A549 (cell line): ENCODE measurements at regions not wholly inside any gene's neighbourhood (a gene's known extent, or its start where the extent isn't known, plus 50 kb on each side); places are given as distances from the start of the nearest gene placed in this dataset.

Experiments used
- BHLHE40 ChIP-seq: IDR thresholded peaks from 2 replicates; pipeline ENCODE4 v1.6.1; 2012; ENCODE audit warnings: low read depth, low read length, inconsistent platforms
- CBX8 ChIP-seq: fragments of 200-600 bp; sonication (generic); IDR thresholded peaks from 2 replicates; pipeline ENCODE4 v1.6.1; 2016
- CHD4 ChIP-seq: fragments of 200-600 bp; sonication (generic); IDR thresholded peaks from 2 replicates; pipeline ENCODE4 v1.6.1; 2016; ENCODE audit warnings: antibody characterized with exemption, mild to moderate bottlenecking, borderline replicate concordance
- EHMT2 ChIP-seq: fragments of 200-600 bp; sonication (generic); IDR thresholded peaks from 2 replicates; pipeline ENCODE4 v1.6.1; 2016; ENCODE audit warnings: antibody characterized with exemption, low read depth, mild to moderate bottlenecking, moderate library complexity
- FOSL2 ChIP-seq, 2 experiments: fragments of 450-650 bp in 1 of 2; fragments of >200 bp in 1 of 2; sonication (Bioruptor Twin) in 1 of 2; formaldehyde crosslinking; IDR thresholded peaks; 2 replicates each; pipeline versions ENCODE4 v1.5.0 to v1.6.1; 2016 to 2020; ENCODE audit warnings: mild to moderate bottlenecking in 1 of 2, moderate library complexity in 1 of 2
- HDAC2 ChIP-seq: fragments of 200-600 bp; sonication (generic); IDR thresholded peaks from 2 replicates; pipeline ENCODE4 v1.6.1; 2016
- HOXB13 ChIP-seq: fragments of 250-450 bp; sonication (Bioruptor Pico); IDR thresholded peaks from 2 replicates; pipeline ENCODE4 v1.5.0; 2020; ENCODE audit warnings: low read depth, mild to moderate bottlenecking, moderate library complexity
- MYC ChIP-seq: IDR thresholded peaks from 2 replicates; pipeline ENCODE4 v1.6.1; 2012; ENCODE audit warnings: mild to moderate bottlenecking, inconsistent platforms, low read length, improper control_type of control experiment, borderline replicate concordance
- PHF8 ChIP-seq: fragments of 200-600 bp; sonication (generic); IDR thresholded peaks from 2 replicates; pipeline ENCODE4 v1.6.1; 2016; ENCODE audit warnings: low read depth, mild to moderate bottlenecking, antibody characterized with exemption, moderate library complexity, borderline replicate concordance
- POLR2A ChIP-seq: IDR thresholded peaks from 2 replicates; pipeline ENCODE4 v1.6.1; 2012; ENCODE audit warnings: mild to moderate bottlenecking, low read length
- RARB ChIP-seq: fragments of 250-450 bp; sonication (Bioruptor Pico); IDR thresholded peaks from 2 replicates; pipeline ENCODE4 v1.8.0; 2021; ENCODE audit warnings: mild to moderate bottlenecking, moderate library complexity
- ZFP36 ChIP-seq: fragments of 450-650 bp; IDR thresholded peaks from 2 replicates; pipeline ENCODE4 v1.6.1; 2014; ENCODE audit warnings: borderline replicate concordance; ENCODE audit not compliant: partially characterized antibody
- TF ChIP-seq, protein P1 (sequence below): fragments of >200 bp; sonication (Bioruptor Twin); formaldehyde crosslinking; IDR thresholded peaks from 3 replicates; pipeline ENCODE4 v1.5.1; 2016

DNA sequence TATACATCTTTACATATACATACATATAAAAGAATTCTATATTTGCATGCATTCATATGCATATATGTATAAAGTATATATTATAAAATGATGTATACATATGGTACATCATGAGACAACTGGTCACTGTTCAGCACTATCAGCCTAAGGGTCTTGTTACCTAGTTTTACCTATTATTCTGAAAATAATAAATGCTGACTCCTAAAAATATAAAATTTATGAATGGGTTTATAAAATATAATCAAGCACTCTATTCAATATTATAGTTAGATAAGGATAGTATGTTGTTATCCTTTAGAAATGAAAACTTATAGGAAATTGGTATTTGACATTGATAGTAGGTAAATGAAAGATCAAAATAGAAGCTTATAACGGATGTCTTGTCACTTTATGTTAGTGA lies 324.2 kb downstream of the GBA3 start:
- no peak for TF ChIP-seq ZFP36
- TF ChIP-seq POLR2A, result no peak
- TF ChIP-seq, protein P1, sequence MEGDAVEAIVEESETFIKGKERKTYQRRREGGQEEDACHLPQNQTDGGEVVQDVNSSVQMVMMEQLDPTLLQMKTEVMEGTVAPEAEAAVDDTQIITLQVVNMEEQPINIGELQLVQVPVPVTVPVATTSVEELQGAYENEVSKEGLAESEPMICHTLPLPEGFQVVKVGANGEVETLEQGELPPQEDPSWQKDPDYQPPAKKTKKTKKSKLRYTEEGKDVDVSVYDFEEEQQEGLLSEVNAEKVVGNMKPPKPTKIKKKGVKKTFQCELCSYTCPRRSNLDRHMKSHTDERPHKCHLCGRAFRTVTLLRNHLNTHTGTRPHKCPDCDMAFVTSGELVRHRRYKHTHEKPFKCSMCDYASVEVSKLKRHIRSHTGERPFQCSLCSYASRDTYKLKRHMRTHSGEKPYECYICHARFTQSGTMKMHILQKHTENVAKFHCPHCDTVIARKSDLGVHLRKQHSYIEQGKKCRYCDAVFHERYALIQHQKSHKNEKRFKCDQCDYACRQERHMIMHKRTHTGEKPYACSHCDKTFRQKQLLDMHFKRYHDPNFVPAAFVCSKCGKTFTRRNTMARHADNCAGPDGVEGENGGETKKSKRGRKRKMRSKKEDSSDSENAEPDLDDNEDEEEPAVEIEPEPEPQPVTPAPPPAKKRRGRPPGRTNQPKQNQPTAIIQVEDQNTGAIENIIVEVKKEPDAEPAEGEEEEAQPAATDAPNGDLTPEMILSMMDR, result no peak
- no peak for TF ChIP-seq FOSL2 (IDR thresholded peaks at IDR 0.05)
- no peak for TF ChIP-seq FOSL2 (CRISPR knock-in tag; IDR thresholded peaks at IDR 0.05)
- TF ChIP-seq RARB (CRISPR knock-in tag), result no peak
- no peak for TF ChIP-seq BHLHE40
- TF ChIP-seq CBX8, result no peak
- no peak for TF ChIP-seq MYC
- TF ChIP-seq PHF8, result no peak
- TF ChIP-seq HOXB13, result no peak
- no peak for TF ChIP-seq HDAC2
- no peak for TF ChIP-seq CHD4
- no peak for TF ChIP-seq EHMT2
